Lower leg skin (tissue), 3 donors: ENCODE measurements at regions not wholly inside any gene's neighbourhood (a gene's known extent, or its start where the extent isn't known, plus 50 kb on each side); places are given as distances from the start of the nearest gene placed in this dataset.

ENCODE experiments used
- POLR2A ChIP-seq, 2 donors: fragments of 450-650 bp; IDR thresholded peaks; one replicate each; pipeline ENCODE4 v1.6.1; 2016 to 2017; ENCODE audit warnings: antibody characterized with exemption in 2 of 2, mild to moderate bottlenecking in 1 of 2, moderate library complexity in 1 of 2
- TF ChIP-seq, protein P1 (sequence below), 3 donors: fragments of 450-650 bp; IDR thresholded peaks; one replicate each; pipeline ENCODE4 v1.5.1; 2016; ENCODE audit warnings: antibody characterized with exemption in 3 of 3, mild to moderate bottlenecking in 3 of 3, moderate library complexity in 2 of 3

DNA sequence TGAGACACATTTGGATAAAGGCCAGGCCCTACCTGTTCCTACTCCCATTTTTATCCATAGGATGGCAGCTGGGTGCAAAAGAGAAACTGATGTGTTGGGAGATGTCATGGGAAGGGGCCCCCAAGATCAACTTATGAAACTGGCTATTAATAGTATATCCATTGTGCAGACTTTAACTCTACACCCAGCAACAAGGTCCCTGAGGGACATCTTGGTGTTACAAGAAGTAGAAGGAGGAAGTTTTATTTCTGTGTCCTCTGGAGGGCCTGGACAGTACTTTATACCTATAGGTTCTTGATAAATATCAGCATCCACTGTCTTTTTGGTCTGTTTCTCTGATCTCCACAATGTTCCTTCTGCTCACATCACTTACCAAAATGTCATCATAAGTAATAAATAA, 84.6 kb downstream of the BTG1 start:
- TF ChIP-seq, protein P1, sequence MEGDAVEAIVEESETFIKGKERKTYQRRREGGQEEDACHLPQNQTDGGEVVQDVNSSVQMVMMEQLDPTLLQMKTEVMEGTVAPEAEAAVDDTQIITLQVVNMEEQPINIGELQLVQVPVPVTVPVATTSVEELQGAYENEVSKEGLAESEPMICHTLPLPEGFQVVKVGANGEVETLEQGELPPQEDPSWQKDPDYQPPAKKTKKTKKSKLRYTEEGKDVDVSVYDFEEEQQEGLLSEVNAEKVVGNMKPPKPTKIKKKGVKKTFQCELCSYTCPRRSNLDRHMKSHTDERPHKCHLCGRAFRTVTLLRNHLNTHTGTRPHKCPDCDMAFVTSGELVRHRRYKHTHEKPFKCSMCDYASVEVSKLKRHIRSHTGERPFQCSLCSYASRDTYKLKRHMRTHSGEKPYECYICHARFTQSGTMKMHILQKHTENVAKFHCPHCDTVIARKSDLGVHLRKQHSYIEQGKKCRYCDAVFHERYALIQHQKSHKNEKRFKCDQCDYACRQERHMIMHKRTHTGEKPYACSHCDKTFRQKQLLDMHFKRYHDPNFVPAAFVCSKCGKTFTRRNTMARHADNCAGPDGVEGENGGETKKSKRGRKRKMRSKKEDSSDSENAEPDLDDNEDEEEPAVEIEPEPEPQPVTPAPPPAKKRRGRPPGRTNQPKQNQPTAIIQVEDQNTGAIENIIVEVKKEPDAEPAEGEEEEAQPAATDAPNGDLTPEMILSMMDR (IDR thresholded peaks at IDR 0.05), result no peak
- TF ChIP-seq POLR2A (IDR thresholded peaks at IDR 0.05), result no peak
